ENCODE measurements at regions not wholly inside any gene's neighbourhood (a gene's known extent, or its start where the extent isn't known, plus 50 kb on each side); places are given as distances from the start of the nearest gene placed in this dataset.
"Not testable (repeated sequence)": the region's sequence is repeated elsewhere in the genome, so short reads cannot be mapped to it uniquely, and the experiment has no call there.

- DNase-seq (ENCODE audit: low spot score): no peak
Observed at GRCh38 chr2:219832904-219833303, 205.5 kb downstream of the SLC4A3 start.

- no peak for DNase-seq (ENCODE audit: low spot score)
Observed at GRCh38 chr2:219835493-219835892, 208.1 kb downstream of the SLC4A3 start.

GRCh38 chr2:219836647-219837177, 209.3 kb downstream of the SLC4A3 start:
- DNase-seq (ENCODE audit: low spot score): no peak

GRCh38 chr2:219844401-219845091, 217.1 kb downstream of the SLC4A3 start:
- DNase-seq (ENCODE audit: low spot score): no peak

GRCh38 chr2:219848882-219849281, 221.5 kb downstream of the SLC4A3 start:
- no peak for DNase-seq (ENCODE audit: low spot score)

- DNase-seq (ENCODE audit: low spot score): no peak
Observed at GRCh38 chr2:219851169-219851568, 223.7 kb downstream of the SLC4A3 start.

- DNase-seq (ENCODE audit: low spot score): no peak
Observed at GRCh38 chr2:219851801-219852481, 224.5 kb downstream of the SLC4A3 start.

GRCh38 chr2:219852626-219853025, 225.2 kb downstream of the SLC4A3 start:
- no peak for DNase-seq (ENCODE audit: low spot score)

GRCh38 chr2:219856602-219857001, 229.2 kb downstream of the SLC4A3 start:
- no peak for DNase-seq (ENCODE audit: low spot score)

GRCh38 chr2:219857751-219858150, 230.3 kb downstream of the SLC4A3 start:
- no peak for DNase-seq (ENCODE audit: low spot score)

GRCh38 chr2:219861307-219861706, 233.9 kb downstream of the SLC4A3 start:
- DNase-seq (ENCODE audit: low spot score): no peak

- DNase-seq (ENCODE audit: low spot score): no peak
Observed at GRCh38 chr2:219864154-219864553, 236.7 kb downstream of the SLC4A3 start.

GRCh38 chr2:219868635-219869034, 241.2 kb downstream of the SLC4A3 start:
- DNase-seq (ENCODE audit: low spot score): no peak

GRCh38 chr2:219870041-219870440, 242.6 kb downstream of the SLC4A3 start:
- no peak for DNase-seq (ENCODE audit: low spot score)

- no peak for DNase-seq (ENCODE audit: low spot score)
Observed at GRCh38 chr2:219871351-219871750, 243.9 kb downstream of the SLC4A3 start.

- DNase-seq (ENCODE audit: low spot score): no peak
Observed at GRCh38 chr2:219875036-219875435, 247.6 kb downstream of the SLC4A3 start.

- DNase-seq (ENCODE audit: low spot score): not testable (repeated sequence)
Observed at GRCh38 chr2:219875986-219876385, 248.6 kb downstream of the SLC4A3 start.

GRCh38 chr2:219876931-219877330, 249.5 kb downstream of the SLC4A3 start:
- no peak for DNase-seq (ENCODE audit: low spot score)

- DNase-seq (ENCODE audit: low spot score): no peak
Observed at GRCh38 chr2:219877728-219878127, 250.3 kb downstream of the SLC4A3 start.

- DNase-seq (ENCODE audit: low spot score): no peak
Observed at GRCh38 chr2:219878516-219878915, 251.1 kb downstream of the SLC4A3 start.

GRCh38 chr2:219881851-219882250, 254.4 kb downstream of the SLC4A3 start:
- no peak for DNase-seq (ENCODE audit: low spot score)

- no peak for DNase-seq (ENCODE audit: low spot score)
Observed at GRCh38 chr2:219886615-219887014, 259.2 kb downstream of the SLC4A3 start.

GRCh38 chr2:219887870-219888269, 260.4 kb downstream of the SLC4A3 start:
- no peak for DNase-seq (ENCODE audit: low spot score)

GRCh38 chr2:219893541-219893940, 266.1 kb downstream of the SLC4A3 start:
- no peak for DNase-seq (ENCODE audit: low spot score)

Measured in D341Med (cell line).